ENCODE measurements at regions not wholly inside any gene's neighbourhood (a gene's known extent, or its start where the extent isn't known, plus 50 kb on each side); places are given as distances from the start of the nearest gene placed in this dataset.

DNA sequence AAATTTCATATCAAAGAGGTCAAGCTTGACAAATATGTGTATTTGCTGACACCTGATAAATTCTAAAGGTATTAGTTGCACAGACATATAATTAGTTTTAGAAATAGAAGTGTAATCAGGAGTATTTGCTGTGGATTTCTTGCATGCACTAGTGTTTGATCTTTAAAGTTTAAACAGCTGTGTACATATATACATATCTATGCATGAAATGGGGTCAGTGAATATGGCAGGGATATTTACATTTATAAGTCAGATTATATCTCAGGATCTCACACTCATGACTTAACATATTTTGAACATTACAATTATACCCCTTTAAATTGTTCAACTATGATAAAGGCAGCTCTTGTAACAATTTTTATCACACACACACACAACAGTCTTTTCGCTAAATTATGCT, 547.4 kb upstream of the ACTRT1 start:
- H3K27me3 Mint-ChIP-seq = no peaks in the 10 kb centered on the region
- DNase-seq (ENCODE audit: low spot score in 2 of 2) (no peak), ATAC-seq (replicated peaks; ENCODE audit: extremely low read depth, poor library complexity, severe bottlenecking) (no peak)
- peaks cover 11% of the 10 kb centered on the region for H3K9me3 Mint-ChIP-seq
- no peak overlapping the region for H3K4me3 Mint-ChIP-seq
- no peaks in the 10 kb centered on the region for H3K4me1 Mint-ChIP-seq
- no peak overlapping the region for H3K27ac Mint-ChIP-seq (ENCODE audit: low read depth)
- no peaks in the 10 kb centered on the region for H3K36me3 Mint-ChIP-seq (ENCODE audit: insufficient read depth)

DNA sequence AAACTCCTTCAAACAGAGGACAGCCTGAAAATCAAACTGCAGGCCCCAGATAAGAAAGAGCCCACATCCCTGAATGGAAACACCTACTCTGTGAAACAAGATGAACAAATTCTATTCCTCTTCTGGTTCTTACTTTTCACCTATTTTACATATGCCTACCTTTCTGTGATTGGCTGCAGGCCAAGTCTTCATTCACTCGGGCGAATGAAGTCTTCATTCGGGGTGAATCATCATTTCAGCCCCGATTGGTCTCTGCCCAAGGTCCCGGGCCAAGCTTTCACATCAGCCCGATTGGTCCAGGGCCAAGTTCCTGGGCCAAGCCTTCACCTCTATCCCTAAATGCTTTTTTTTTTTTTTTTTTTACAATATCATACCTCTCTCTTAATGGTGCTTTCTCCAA, 529.8 kb upstream of the ACTRT1 start:
- Mint-ChIP-seq H3K27ac (ENCODE audit: low read depth) (no peak overlapping the region), H3K36me3 (ENCODE audit: insufficient read depth) (no peaks in the 10 kb centered on the region), H3K9me3 (no peaks in the 10 kb centered on the region), H3K4me1 (no peaks in the 10 kb centered on the region), H3K27me3 (no peaks in the 10 kb centered on the region), H3K4me3 (no peak overlapping the region)
- DNase-seq (ENCODE audit: low spot score in 2 of 2) (no peak), ATAC-seq (replicated peaks; ENCODE audit: extremely low read depth, poor library complexity, severe bottlenecking) (no peak)

- no peak overlapping the region for H3K27ac Mint-ChIP-seq (ENCODE audit: low read depth)
- no peak for ATAC-seq (replicated peaks; ENCODE audit: extremely low read depth, poor library complexity, severe bottlenecking)
- no peaks in the 10 kb centered on the region for H3K4me1 Mint-ChIP-seq
These were observed 529.4 kb upstream of the ACTRT1 start for GRCh38 chrX:128581615-128582014.

DNA sequence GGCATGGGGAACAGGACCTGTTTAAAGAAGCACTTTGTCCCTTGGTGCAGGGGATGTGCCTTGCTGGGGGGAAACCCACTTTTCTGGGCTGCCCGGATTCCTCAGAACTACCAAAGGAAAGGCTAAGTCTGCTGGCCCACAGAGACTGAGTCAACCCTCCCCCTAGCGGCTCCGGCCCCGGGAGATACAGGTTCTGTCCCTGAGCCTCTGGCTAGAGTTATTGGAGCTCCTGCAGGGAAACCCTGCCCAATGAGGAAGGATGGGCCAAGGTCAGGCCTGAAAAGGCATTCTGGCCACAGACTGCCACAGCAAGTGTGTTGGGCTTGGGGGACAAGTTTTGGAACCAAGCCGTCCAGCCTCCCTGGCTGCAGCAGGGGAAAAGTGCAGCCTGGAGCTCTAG, 490.9 kb upstream of the ACTRT1 start:
- Mint-ChIP-seq H3K36me3 (ENCODE audit: insufficient read depth) (no peaks in the 10 kb centered on the region), H3K27ac (ENCODE audit: low read depth) (no peak overlapping the region), H3K4me1 (no peaks in the 10 kb centered on the region), H3K9me3 (peaks cover 14% of the 10 kb centered on the region), H3K4me3 (no peak overlapping the region), H3K27me3 (no peaks in the 10 kb centered on the region)
- ATAC-seq (replicated peaks; ENCODE audit: extremely low read depth, poor library complexity, severe bottlenecking) (no peak), DNase-seq (ENCODE audit: low spot score in 2 of 2) (no peak)

More at GRCh38 chrX:128581615-128582014, 529.4 kb upstream of the ACTRT1 start:
- DNase-seq (ENCODE audit: low spot score in 2 of 2) = no peak
- H3K4me3 Mint-ChIP-seq = no peak overlapping the region
- no peaks in the 10 kb centered on the region for H3K36me3 Mint-ChIP-seq (ENCODE audit: insufficient read depth)
- no peaks in the 10 kb centered on the region for H3K9me3 Mint-ChIP-seq
- H3K27me3 Mint-ChIP-seq = no peaks in the 10 kb centered on the region

DNA sequence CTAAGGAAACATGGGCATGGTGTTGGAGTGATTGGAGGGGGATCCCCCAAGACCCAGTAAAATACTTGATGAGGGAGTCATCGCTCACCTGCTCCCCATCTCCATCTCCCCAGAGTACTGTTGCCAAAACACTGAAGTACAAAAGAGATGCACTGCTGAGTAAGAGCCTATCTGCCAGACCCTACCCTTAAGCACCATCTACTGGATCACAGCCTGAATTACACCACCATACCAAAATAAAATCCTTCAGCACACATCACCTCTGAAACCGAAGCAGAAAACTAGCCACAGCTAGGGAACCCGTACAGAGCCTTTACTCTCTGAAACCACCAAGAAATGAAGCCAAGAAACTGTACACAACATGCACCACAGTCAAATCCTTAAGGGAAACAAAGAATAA, 466.3 kb upstream of the ACTRT1 start:
- no peak overlapping the region for H3K27ac Mint-ChIP-seq (ENCODE audit: low read depth)
- no peak for DNase-seq (ENCODE audit: low spot score in 2 of 2)
- H3K9me3 Mint-ChIP-seq = no peaks in the 10 kb centered on the region
- H3K36me3 Mint-ChIP-seq (ENCODE audit: insufficient read depth) = no peaks in the 10 kb centered on the region
- H3K4me3 Mint-ChIP-seq = no peak overlapping the region
- H3K27me3 Mint-ChIP-seq = no peaks in the 10 kb centered on the region
- no peaks in the 10 kb centered on the region for H3K4me1 Mint-ChIP-seq
- no peak for ATAC-seq (replicated peaks; ENCODE audit: extremely low read depth, poor library complexity, severe bottlenecking)

DNA sequence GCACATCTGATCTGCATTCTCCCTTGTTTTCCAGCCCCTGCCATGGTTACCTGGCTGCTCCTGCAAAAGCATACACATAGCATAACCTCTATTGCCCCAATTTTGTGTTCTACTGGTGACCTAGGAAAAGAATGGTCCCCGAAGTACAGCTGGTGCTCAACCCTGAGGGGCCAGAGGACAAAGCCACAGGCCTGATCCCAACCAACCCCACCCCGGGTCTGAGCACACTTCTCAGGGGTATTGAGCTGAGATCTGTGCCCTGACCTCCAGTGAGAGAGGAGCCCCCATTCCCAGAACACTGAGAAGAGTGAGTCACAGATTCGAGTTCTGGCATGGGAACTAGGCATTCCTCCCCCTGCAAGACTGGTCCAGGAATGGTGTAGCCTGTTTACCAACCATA, 465.5 kb upstream of the ACTRT1 start:
- no peak for DNase-seq (ENCODE audit: low spot score in 2 of 2)
- Mint-ChIP-seq H3K27ac (ENCODE audit: low read depth) (no peak overlapping the region), H3K9me3 (no peaks in the 10 kb centered on the region), H3K27me3 (no peaks in the 10 kb centered on the region), H3K36me3 (ENCODE audit: insufficient read depth) (no peaks in the 10 kb centered on the region), H3K4me1 (no peaks in the 10 kb centered on the region), H3K4me3 (no peak overlapping the region)
- no peak for ATAC-seq (replicated peaks; ENCODE audit: extremely low read depth, poor library complexity, severe bottlenecking)

GRCh38 chrX:128504496-128504895, 452.3 kb upstream of the ACTRT1 start:
- H3K36me3 Mint-ChIP-seq (ENCODE audit: insufficient read depth) = no peaks in the 10 kb centered on the region
- H3K4me3 Mint-ChIP-seq = no peak overlapping the region
- H3K9me3 Mint-ChIP-seq = peaks cover 5% of the 10 kb centered on the region
- ATAC-seq (replicated peaks; ENCODE audit: extremely low read depth, poor library complexity, severe bottlenecking) = no peak
- no peak overlapping the region for H3K27ac Mint-ChIP-seq (ENCODE audit: low read depth)
- no peak for DNase-seq (ENCODE audit: low spot score in 2 of 2)
- no peaks in the 10 kb centered on the region for H3K4me1 Mint-ChIP-seq
- H3K27me3 Mint-ChIP-seq = no peaks in the 10 kb centered on the region

DNA sequence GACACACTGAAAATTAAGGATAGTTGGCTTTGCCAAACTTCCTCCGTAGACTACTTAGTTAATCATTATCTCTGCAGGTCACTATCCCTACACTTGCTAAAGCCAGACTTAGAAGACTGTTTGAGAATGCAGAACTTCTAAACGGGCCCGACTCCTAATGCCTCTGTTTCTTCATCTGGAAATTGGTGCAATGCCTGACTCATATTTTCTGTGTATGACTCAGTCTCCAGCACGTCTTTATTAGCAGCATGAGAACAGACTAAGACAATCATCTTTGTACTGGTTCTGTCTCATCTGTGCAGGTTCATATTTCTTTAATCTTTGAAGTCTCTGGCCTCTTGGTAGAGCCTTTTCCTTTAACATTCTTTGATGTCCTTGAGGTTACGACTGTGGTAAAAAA, 411.9 kb upstream of the ACTRT1 start:
- H3K4me1 Mint-ChIP-seq = no peaks in the 10 kb centered on the region
- H3K9me3 Mint-ChIP-seq = peaks cover 6% of the 10 kb centered on the region
- no peak overlapping the region for H3K4me3 Mint-ChIP-seq
- no peaks in the 10 kb centered on the region for H3K36me3 Mint-ChIP-seq (ENCODE audit: insufficient read depth)
- DNase-seq (ENCODE audit: low spot score in 2 of 2) (no peak), ATAC-seq (replicated peaks; ENCODE audit: extremely low read depth, poor library complexity, severe bottlenecking) (no peak)
- no peaks in the 10 kb centered on the region for H3K27me3 Mint-ChIP-seq
- H3K27ac Mint-ChIP-seq (ENCODE audit: low read depth) = no peak overlapping the region

- H3K4me1 Mint-ChIP-seq = no peaks in the 10 kb centered on the region
- ATAC-seq (replicated peaks; ENCODE audit: extremely low read depth, poor library complexity, severe bottlenecking) (no peak), DNase-seq (ENCODE audit: low spot score in 2 of 2) (no peak)
- H3K36me3 Mint-ChIP-seq (ENCODE audit: insufficient read depth) = no peaks in the 10 kb centered on the region
- peaks cover 11% of the 10 kb centered on the region for H3K9me3 Mint-ChIP-seq
- no peak overlapping the region for H3K4me3 Mint-ChIP-seq
- H3K27me3 Mint-ChIP-seq = no peaks in the 10 kb centered on the region
- no peak overlapping the region for H3K27ac Mint-ChIP-seq (ENCODE audit: low read depth)
These were observed 408.6 kb upstream of the ACTRT1 start for GRCh38 chrX:128460835-128461234.

- DNase-seq (ENCODE audit: low spot score in 2 of 2) (no peak), ATAC-seq (replicated peaks; ENCODE audit: extremely low read depth, poor library complexity, severe bottlenecking) (no peak)
- Mint-ChIP-seq H3K9me3 (peaks cover 12% of the 10 kb centered on the region), H3K36me3 (ENCODE audit: insufficient read depth) (no peaks in the 10 kb centered on the region), H3K27me3 (no peaks in the 10 kb centered on the region), H3K4me3 (no peak overlapping the region), H3K4me1 (no peaks in the 10 kb centered on the region), H3K27ac (ENCODE audit: low read depth) (no peak overlapping the region)
These were observed 406.7 kb upstream of the ACTRT1 start for GRCh38 chrX:128458888-128459287.

- Mint-ChIP-seq H3K27ac (ENCODE audit: low read depth) (no peak overlapping the region), H3K27me3 (no peaks in the 10 kb centered on the region), H3K36me3 (ENCODE audit: insufficient read depth) (no peaks in the 10 kb centered on the region), H3K4me3 (no peak overlapping the region), H3K4me1 (no peaks in the 10 kb centered on the region), H3K9me3 (peaks cover 12% of the 10 kb centered on the region)
- no peak for ATAC-seq (replicated peaks; ENCODE audit: extremely low read depth, poor library complexity, severe bottlenecking)
- DNase-seq (ENCODE audit: low spot score in 2 of 2) = no peak
These were observed 405.5 kb upstream of the ACTRT1 start for GRCh38 chrX:128457674-128458073.

GRCh38 chrX:128439159-128439558, 387.0 kb upstream of the ACTRT1 start:
- H3K27ac Mint-ChIP-seq (ENCODE audit: low read depth) = no peak overlapping the region
- H3K4me1 Mint-ChIP-seq = no peaks in the 10 kb centered on the region
- no peak for DNase-seq (ENCODE audit: low spot score in 2 of 2)
- no peak for ATAC-seq (replicated peaks; ENCODE audit: extremely low read depth, poor library complexity, severe bottlenecking)
- H3K36me3 Mint-ChIP-seq (ENCODE audit: insufficient read depth) = no peaks in the 10 kb centered on the region
- no peaks in the 10 kb centered on the region for H3K27me3 Mint-ChIP-seq
- H3K4me3 Mint-ChIP-seq = no peak overlapping the region
- no peaks in the 10 kb centered on the region for H3K9me3 Mint-ChIP-seq

- no peak overlapping the region for H3K27ac Mint-ChIP-seq (ENCODE audit: low read depth)
- no peaks in the 10 kb centered on the region for H3K4me1 Mint-ChIP-seq
- no peaks in the 10 kb centered on the region for H3K36me3 Mint-ChIP-seq (ENCODE audit: insufficient read depth)
- no peak for ATAC-seq (replicated peaks; ENCODE audit: extremely low read depth, poor library complexity, severe bottlenecking)
- no peaks in the 10 kb centered on the region for H3K27me3 Mint-ChIP-seq
- H3K4me3 Mint-ChIP-seq = no peak overlapping the region
- no peak for DNase-seq (ENCODE audit: low spot score in 2 of 2)
- H3K9me3 Mint-ChIP-seq = no peaks in the 10 kb centered on the region
These were observed 385.9 kb upstream of the ACTRT1 start for GRCh38 chrX:128438082-128438481.

Measured in central memory CD8-positive, alpha-beta T cell (primary cell).